IgD-negative memory B cell (primary cell): ENCODE measurements at regions not wholly inside any gene's neighbourhood (a gene's known extent, or its start where the extent isn't known, plus 50 kb on each side); places are given as distances from the start of the nearest gene placed in this dataset.
A peak's percentile ranks its signal among the peaks of the same experiment; 100 is the strongest.
"Not testable (repeated sequence)": the region's sequence is repeated elsewhere in the genome, so short reads cannot be mapped to it uniquely, and the experiment has no call there.

Experiments used
- H3K27ac Mint-ChIP-seq, 3 donors: one replicate each; pipeline ENCODE4 v1.8.0; 2020 to 2022; ENCODE audit warnings: mild to moderate bottlenecking in 3 of 3, mixed read lengths in 3 of 3, moderate library complexity in 1 of 3
- H3K27me3 Mint-ChIP-seq: one replicate; pipeline ENCODE4 v1.8.0; 2021; ENCODE audit warnings: mixed read lengths
- H3K36me3 Mint-ChIP-seq: one replicate; pipeline ENCODE4 v1.8.0; 2020; ENCODE audit warnings: mild to moderate bottlenecking, mixed read lengths
- H3K4me1 Mint-ChIP-seq, 3 donors: one replicate each; pipeline ENCODE4 v1.8.0; 2020 to 2022; ENCODE audit warnings: mixed read lengths in 3 of 3, mild to moderate bottlenecking in 1 of 3
- H3K4me3 Mint-ChIP-seq, 4 donors: one replicate each; pipeline ENCODE4 v1.8.0; 2020 to 2022; ENCODE audit warnings: mild to moderate bottlenecking in 4 of 4, mixed read lengths in 4 of 4, moderate library complexity in 3 of 4
- H3K9me3 Mint-ChIP-seq, 3 donors: one replicate each; pipeline ENCODE4 v1.8.0; 2020 to 2021; ENCODE audit warnings: mixed read lengths in 3 of 3, mild to moderate bottlenecking in 1 of 3

- Mint-ChIP-seq H3K27ac (no peak overlapping the region), H3K27me3 (no peaks in the 10 kb centered on the region), H3K36me3 (no peaks in the 10 kb centered on the region)
Measured at GRCh38 chr17:16888413-16889087, 83.4 kb downstream of the TNFRSF13B start.

GRCh38 chr17:16887523-16888095, 84.3 kb downstream of the TNFRSF13B start:
- Mint-ChIP-seq H3K27ac (no peak overlapping the region), H3K4me3 (no peak overlapping the region), H3K36me3 (no peaks in the 10 kb centered on the region), H3K4me1 (no peaks in the 10 kb centered on the region), H3K27me3 (no peaks in the 10 kb centered on the region), H3K9me3 (no peaks in the 10 kb centered on the region)

More at GRCh38 chr17:16888413-16889087, 83.4 kb downstream of the TNFRSF13B start:
- H3K4me3 Mint-ChIP-seq = no peak overlapping the region
- H3K9me3 Mint-ChIP-seq = no peaks in the 10 kb centered on the region
- no peaks in the 10 kb centered on the region for H3K4me1 Mint-ChIP-seq

DNA sequence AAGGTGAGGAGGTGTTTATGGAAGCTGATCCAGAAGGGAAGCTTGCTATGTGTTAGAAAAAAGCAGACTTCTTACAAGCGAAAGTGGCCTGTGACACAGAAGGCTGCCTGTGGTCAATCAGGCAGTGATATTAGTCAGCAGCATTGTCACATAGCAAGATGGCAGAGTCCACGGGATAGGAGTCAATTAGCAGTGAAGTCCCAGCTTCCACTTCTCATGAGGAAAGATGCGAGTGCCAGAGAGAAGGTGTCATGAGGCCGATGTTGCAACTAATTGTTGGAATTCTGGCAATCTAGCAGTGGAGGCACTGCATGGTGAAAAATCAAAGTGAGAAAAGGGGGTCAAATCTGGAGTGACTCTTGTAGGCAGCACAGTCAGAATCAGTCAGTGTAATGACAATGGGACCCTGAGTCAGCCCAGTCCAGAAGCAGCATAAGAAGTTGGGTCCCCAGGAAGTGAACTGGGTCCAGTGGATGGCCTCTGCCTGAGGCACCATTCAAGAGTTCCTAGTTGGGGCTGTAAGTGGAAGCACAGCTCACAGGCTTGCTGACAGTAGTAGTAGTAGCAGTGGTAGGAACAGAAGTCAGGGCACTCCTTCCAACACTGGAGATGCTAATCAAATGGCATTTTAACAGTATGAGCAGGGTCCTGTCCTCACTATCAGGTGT, 85.1 kb downstream of the TNFRSF13B start:
- Mint-ChIP-seq H3K27me3 (no peaks in the 10 kb centered on the region), H3K4me3 (no peak overlapping the region), H3K27ac (no peak overlapping the region), H3K9me3 (no peaks in the 10 kb centered on the region), H3K4me1 (no peaks in the 10 kb centered on the region), H3K36me3 (no peaks in the 10 kb centered on the region)

DNA sequence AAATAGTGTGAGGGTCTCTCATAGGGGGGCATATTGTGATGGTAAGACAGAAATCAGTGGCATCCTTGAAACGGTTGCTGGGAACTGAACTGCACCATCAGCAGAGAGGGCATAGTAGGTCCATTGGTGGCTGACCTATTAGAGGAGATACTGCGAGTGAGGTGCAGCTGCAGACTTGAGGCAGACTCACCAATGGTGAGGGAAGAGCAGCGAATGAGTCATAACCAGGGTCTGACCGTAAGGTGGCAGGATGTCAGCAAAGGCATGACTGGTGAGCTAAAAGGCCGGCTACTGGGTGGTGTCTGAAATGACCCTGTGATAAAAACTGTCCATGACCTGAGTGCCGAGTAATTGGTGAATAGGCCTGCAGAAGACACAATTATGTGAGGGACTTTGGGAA, 86.7 kb downstream of the TNFRSF13B start:
- not testable (repeated sequence) for H3K27me3 Mint-ChIP-seq, H3K27ac Mint-ChIP-seq, H3K4me1 Mint-ChIP-seq, H3K4me3 Mint-ChIP-seq, H3K36me3 Mint-ChIP-seq, H3K9me3 Mint-ChIP-seq

- H3K4me1 Mint-ChIP-seq, H3K4me3 Mint-ChIP-seq, H3K36me3 Mint-ChIP-seq, H3K27ac Mint-ChIP-seq, H3K27me3 Mint-ChIP-seq, H3K9me3 Mint-ChIP-seq: not testable (repeated sequence)
Measured at GRCh38 chr17:16882926-16883265, 89.0 kb downstream of the TNFRSF13B start.

DNA sequence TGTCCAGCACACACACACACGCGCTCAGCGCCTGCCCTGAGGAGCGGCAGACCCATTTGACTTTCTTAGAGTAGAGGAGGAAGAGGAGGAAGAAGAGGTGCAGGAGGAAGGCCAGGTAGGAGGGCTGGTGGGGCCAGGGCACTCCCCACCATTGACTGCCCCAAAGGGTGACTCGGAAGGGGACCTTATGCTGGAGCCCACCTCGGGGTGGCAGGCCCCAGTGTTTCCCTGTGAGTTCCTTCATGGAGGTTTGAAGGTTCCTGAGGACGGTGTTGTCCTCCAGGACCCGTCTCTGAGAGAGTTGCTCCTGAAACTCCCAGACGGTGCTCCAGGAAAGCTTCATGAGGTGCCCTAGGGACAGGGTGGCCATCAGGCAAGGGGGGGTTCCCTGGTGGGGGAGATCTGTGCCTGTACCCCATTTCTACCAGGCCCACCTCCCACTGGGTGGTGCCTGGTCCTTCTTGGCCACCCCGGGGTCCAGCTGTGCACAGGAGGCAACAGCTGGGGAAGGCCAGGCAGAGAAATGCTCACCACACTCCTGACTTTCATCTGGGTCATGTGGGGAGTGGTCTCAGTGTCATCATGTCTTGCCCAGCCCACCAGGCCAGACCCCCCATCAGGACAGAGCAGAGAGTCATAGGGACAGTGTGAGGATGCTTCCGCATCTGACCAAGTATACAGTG, 89.5 kb downstream of the TNFRSF13B start:
- H3K4me3 Mint-ChIP-seq = no peak overlapping the region
- peaks cover under 1% of the 10 kb centered on the region for H3K36me3 Mint-ChIP-seq
- peaks cover 6% of the 10 kb centered on the region for H3K27me3 Mint-ChIP-seq
- no peaks in the 10 kb centered on the region for H3K9me3 Mint-ChIP-seq
- H3K27ac Mint-ChIP-seq = peak overlapping the region in 1 of 3 donors; percentile 67
- no peaks in the 10 kb centered on the region for H3K4me1 Mint-ChIP-seq

DNA sequence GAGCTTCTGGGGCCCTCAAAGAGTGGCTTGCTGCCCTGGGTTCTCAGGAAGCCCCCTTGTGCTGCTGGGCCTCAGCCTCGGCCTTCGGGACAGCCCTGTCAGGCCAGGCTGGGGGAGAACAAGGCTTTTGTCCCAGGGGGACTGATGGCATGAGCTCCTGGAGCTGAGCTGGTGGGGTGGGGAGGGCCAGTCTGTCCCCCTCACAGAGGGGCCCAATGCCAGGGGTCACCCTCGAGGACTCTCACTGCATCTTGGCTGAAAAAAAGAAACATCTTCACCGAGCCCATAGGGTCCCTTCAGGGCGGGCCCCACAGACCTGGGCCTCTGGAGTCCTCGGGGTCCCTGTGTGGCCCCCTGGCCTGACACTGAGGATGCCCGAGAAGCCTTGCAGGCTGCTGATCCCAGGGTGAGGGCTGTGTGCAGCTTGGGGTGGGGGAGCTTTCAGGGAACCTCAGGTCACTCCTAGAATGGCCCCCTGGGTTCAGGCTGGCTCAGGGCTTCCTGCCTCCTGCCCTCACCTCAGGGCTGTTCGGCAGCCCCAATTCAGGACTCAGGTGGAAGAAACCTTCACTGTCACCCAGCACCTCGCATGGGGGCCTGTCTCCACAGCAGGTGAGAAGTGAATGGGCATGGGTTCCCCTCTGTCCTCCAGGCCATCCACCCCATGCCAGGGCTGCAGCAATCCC, 90.5 kb downstream of the TNFRSF13B start:
- peaks cover 3% of the 10 kb centered on the region for H3K36me3 Mint-ChIP-seq
- no peaks in the 10 kb centered on the region for H3K9me3 Mint-ChIP-seq

DNA sequence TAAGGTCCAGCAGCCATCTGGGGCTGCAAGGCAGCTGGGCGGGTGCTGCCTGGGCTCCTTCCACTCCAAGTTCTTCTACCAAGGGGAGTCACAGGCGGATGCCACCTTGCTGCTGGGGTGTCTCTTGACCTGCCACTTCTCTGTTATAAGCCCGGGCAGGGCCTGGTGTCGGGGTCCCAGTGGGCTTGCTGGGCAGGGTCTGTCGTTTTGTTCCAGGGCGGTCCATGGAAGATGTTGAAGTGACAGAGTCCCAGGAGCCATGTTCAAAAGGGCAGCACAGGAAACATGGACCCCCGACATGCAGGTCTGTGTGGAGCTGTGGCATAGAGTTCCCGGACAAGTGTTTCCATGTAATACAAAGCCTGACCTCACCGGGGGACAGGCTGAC, 91.1 kb downstream of the TNFRSF13B start:
- Mint-ChIP-seq H3K4me3 (no peak overlapping the region), H3K4me1 (no peaks in the 10 kb centered on the region), H3K9me3 (no peaks in the 10 kb centered on the region), H3K36me3 (peaks cover 3% of the 10 kb centered on the region), H3K27ac (no peak overlapping the region), H3K27me3 (peaks cover 9% of the 10 kb centered on the region)

More for the DNA sequence above, 90.5 kb downstream of the TNFRSF13B start:
- Mint-ChIP-seq H3K27me3 (peaks cover 9% of the 10 kb centered on the region), H3K27ac (no peak overlapping the region), H3K4me3 (no peak overlapping the region), H3K4me1 (no peaks in the 10 kb centered on the region)

GRCh38 chr17:16880121-16880842, 91.6 kb downstream of the TNFRSF13B start:
- no peak overlapping the region for H3K27ac Mint-ChIP-seq
- H3K9me3 Mint-ChIP-seq = no peaks in the 10 kb centered on the region
- no peak overlapping the region for H3K4me3 Mint-ChIP-seq
- H3K27me3 Mint-ChIP-seq = peaks cover 9% of the 10 kb centered on the region
- H3K36me3 Mint-ChIP-seq = peaks cover 3% of the 10 kb centered on the region
- no peaks in the 10 kb centered on the region for H3K4me1 Mint-ChIP-seq

- no peak overlapping the region for H3K27ac Mint-ChIP-seq
- no peaks in the 10 kb centered on the region for H3K9me3 Mint-ChIP-seq
- H3K27me3 Mint-ChIP-seq = peaks cover 9% of the 10 kb centered on the region
- H3K4me3 Mint-ChIP-seq = no peak overlapping the region
- H3K4me1 Mint-ChIP-seq = no peaks in the 10 kb centered on the region
- H3K36me3 Mint-ChIP-seq = peaks cover 3% of the 10 kb centered on the region
Measured at GRCh38 chr17:16879686-16880085, 92.2 kb downstream of the TNFRSF13B start.

GRCh38 chr17:16878606-16879005, 93.3 kb downstream of the TNFRSF13B start:
- Mint-ChIP-seq H3K36me3 (peaks cover 3% of the 10 kb centered on the region), H3K4me1 (no peaks in the 10 kb centered on the region), H3K4me3 (no peak overlapping the region), H3K9me3 (no peaks in the 10 kb centered on the region), H3K27ac (no peak overlapping the region), H3K27me3 (peaks cover 9% of the 10 kb centered on the region)

DNA sequence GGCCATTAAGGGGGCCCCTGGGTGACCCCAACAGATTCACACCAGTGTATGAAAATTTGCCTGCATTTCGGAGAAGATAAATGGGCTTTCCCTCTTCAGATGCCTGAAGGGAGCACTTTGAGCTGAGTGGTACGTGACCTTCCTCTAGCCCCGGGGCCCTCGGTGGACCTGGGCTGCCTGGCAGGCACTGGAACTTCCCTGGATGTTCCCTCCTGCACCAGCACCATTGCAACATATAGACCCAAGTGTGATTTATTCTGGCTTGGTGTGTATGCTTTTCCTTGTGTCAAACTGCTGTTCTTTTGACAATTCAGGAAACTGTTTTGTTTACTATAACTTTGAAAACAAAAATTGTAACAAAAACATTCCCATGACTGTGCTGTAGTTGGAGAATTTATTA, 93.8 kb downstream of the TNFRSF13B start:
- Mint-ChIP-seq H3K4me3 (no peak overlapping the region), H3K9me3 (no peaks in the 10 kb centered on the region), H3K36me3 (peaks cover 3% of the 10 kb centered on the region), H3K27ac (no peak overlapping the region), H3K4me1 (no peaks in the 10 kb centered on the region), H3K27me3 (peaks cover 9% of the 10 kb centered on the region)

- Mint-ChIP-seq H3K36me3 (peaks cover 3% of the 10 kb centered on the region), H3K9me3 (no peaks in the 10 kb centered on the region), H3K27ac (no peak overlapping the region), H3K4me1 (no peaks in the 10 kb centered on the region), H3K27me3 (peaks cover 9% of the 10 kb centered on the region), H3K4me3 (no peak overlapping the region)
Measured at GRCh38 chr17:16877099-16877498, 94.8 kb downstream of the TNFRSF13B start.

GRCh38 chr17:16875662-16876061, 96.3 kb downstream of the TNFRSF13B start:
- no peaks in the 10 kb centered on the region for H3K9me3 Mint-ChIP-seq

DNA sequence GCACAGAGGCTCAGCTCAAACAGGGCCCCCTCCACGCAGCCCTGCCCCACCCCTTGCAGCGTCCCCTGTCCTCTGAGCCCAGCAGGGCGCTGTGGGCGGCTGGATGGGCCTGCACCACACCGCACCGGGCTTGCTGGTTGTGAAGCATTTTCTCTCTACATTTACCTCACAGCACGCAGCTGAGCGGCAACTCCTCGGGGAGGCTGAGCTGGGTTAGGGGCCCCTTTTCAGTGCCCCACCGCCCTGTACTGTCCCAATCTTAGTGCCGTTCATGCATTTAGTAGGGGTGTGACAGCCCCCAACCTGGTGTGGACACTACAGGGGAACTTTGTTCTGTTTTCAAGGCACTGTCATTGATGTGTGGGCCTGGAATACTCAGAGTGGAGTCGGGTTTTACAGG, 97.7 kb downstream of the TNFRSF13B start:
- not testable (repeated sequence) for H3K4me3 Mint-ChIP-seq, H3K27ac Mint-ChIP-seq, H3K36me3 Mint-ChIP-seq, H3K9me3 Mint-ChIP-seq, H3K4me1 Mint-ChIP-seq
- peaks cover 11% of the 10 kb centered on the region for H3K27me3 Mint-ChIP-seq

More at GRCh38 chr17:16875662-16876061, 96.3 kb downstream of the TNFRSF13B start:
- Mint-ChIP-seq H3K36me3 (peaks cover 3% of the 10 kb centered on the region), H3K4me1 (no peaks in the 10 kb centered on the region), H3K4me3 (no peak overlapping the region), H3K27me3 (peaks cover 11% of the 10 kb centered on the region), H3K27ac (no peak overlapping the region)
